Cardiac muscle cell (in vitro differentiated cells and primary cell): ENCODE measurements at regions not wholly inside any gene's neighbourhood (a gene's known extent, or its start where the extent isn't known, plus 50 kb on each side); places are given as distances from the start of the nearest gene placed in this dataset.

Source experiments
- DNase-seq, 2 donors: peaks; one replicate each; pipeline versions ENCODE4 v3.0.0 to v3.0.0-alpha.2; 2010 to 2017; ENCODE audit warnings: low read depth in 1 of 2, low spot score in 1 of 2
- H3K27ac ChIP-seq: fragments of 200-600 bp; sonication (generic); 2 replicates; pipeline ENCODE4 v1.5.1; 2016
- H3K27me3 ChIP-seq: fragments of 200-600 bp; sonication (generic); 2 replicates; pipeline ENCODE4 v1.6.0; 2016; ENCODE audit warnings: control low read depth
- H3K36me3 ChIP-seq: fragments of 200-600 bp; sonication (generic); 2 replicates; pipeline ENCODE4 v1.5.1; 2016; ENCODE audit warnings: control low read depth
- H3K4me1 ChIP-seq: fragments of 200-600 bp; sonication (generic); 2 replicates; pipeline ENCODE4 v1.8.1; 2017; ENCODE audit warnings: low read depth, mild to moderate bottlenecking, mixed run types
- H3K4me3 ChIP-seq: fragments of 200-600 bp; sonication (generic); 2 replicates; pipeline ENCODE4 v1.5.1; 2016; ENCODE audit warnings: mild to moderate bottlenecking
- H3K9me3 ChIP-seq: fragments of 200-600 bp; sonication (generic); 2 replicates; pipeline ENCODE4 v1.5.1; 2017; ENCODE audit warnings: low read depth, mild to moderate bottlenecking, control low read depth
- CTCF ChIP-seq: IDR thresholded peaks from 2 replicates; pipeline ENCODE4 v1.5.1; 2012; ENCODE audit warnings: low read depth, mild to moderate bottlenecking, low read length

GRCh38 chr20:16666272-16666671 is 63.6 kb upstream of the SNRPB2 start:
- no peak overlapping the region for H3K4me3 ChIP-seq
- no peak for DNase-seq
- H3K27me3 ChIP-seq = no peaks in the 10 kb centered on the region
- no peaks in the 10 kb centered on the region for H3K4me1 ChIP-seq
- no peaks in the 10 kb centered on the region for H3K36me3 ChIP-seq
- H3K27ac ChIP-seq = no peak overlapping the region
- TF ChIP-seq CTCF = no peak
- H3K9me3 ChIP-seq = no peaks in the 10 kb centered on the region

DNA sequence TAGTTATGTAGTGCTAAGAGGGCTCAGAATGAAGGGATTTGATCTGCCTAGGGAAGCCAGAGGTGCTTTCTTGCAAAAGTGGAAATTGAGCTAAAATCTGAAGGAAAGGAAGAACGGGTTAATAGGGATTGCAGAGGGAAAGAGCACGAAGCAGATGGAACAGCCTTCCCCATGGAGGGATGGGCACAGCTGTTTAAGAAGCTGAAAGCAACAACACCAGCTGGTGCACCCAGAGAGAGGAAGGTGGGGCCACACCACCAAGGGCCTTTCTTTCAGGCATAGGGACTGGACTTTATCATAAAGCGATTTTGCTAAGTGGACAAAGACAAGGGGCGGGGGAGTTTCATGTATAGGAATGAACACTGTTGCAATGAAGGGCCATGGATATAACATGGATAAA is 65.8 kb upstream of the SNRPB2 start:
- no peak for DNase-seq
- Histone ChIP-seq H3K4me1 (no peaks in the 10 kb centered on the region), H3K4me3 (no peak overlapping the region), H3K27ac (no peak overlapping the region), H3K27me3 (no peaks in the 10 kb centered on the region), H3K9me3 (no peaks in the 10 kb centered on the region), H3K36me3 (no peaks in the 10 kb centered on the region)
- no peak for TF ChIP-seq CTCF

DNA sequence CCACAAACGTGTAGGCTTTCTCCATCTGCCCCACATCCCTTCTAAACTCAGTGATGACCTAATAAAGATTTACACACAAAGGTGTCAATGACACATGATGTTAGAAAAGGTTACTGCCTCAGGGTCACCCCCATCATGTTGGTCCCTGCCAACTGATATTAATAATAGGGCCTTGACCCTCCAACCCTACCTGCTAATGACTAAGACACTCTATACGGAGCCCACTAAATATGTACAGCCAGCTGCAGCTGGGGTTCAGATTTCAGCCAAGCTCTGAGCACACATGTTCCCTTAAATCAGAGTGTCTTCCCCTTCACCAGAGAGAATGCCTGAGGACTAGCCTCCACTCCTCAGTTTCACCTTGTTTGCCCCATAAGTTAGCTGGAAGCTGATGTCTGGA is 67.4 kb upstream of the SNRPB2 start:
- H3K4me1 ChIP-seq = no peaks in the 10 kb centered on the region
- no peaks in the 10 kb centered on the region for H3K36me3 ChIP-seq
- no peak for DNase-seq
- no peaks in the 10 kb centered on the region for H3K9me3 ChIP-seq
- no peak for TF ChIP-seq CTCF
- no peak overlapping the region for H3K4me3 ChIP-seq
- H3K27ac ChIP-seq = no peak overlapping the region
- no peaks in the 10 kb centered on the region for H3K27me3 ChIP-seq

DNA sequence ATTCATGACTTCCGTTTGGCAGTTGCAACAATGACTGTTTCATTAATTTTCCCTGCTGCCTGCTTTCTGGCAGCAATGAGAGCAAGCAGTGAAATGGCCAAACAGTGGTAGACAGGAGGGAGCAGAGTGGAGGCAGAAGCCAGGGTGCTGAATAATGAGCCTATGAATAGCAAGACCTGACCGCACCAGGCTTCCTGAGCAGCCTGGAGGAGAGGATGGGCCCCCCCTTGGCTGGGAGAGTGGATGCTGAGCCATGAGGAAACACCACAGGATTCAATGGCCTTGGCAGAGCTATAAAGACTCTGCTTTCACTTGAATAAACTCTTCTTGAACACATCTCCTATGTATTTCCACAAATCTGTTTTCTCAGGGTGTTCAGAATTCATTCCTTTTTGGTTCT is 68.1 kb upstream of the SNRPB2 start:
- Histone ChIP-seq H3K4me3 (no peak overlapping the region), H3K27ac (no peak overlapping the region), H3K36me3 (no peaks in the 10 kb centered on the region), H3K4me1 (no peaks in the 10 kb centered on the region), H3K9me3 (no peaks in the 10 kb centered on the region), H3K27me3 (no peaks in the 10 kb centered on the region)
- DNase-seq = peak in 1 of 2 donors; percentile 13
- no peak for TF ChIP-seq CTCF

DNA sequence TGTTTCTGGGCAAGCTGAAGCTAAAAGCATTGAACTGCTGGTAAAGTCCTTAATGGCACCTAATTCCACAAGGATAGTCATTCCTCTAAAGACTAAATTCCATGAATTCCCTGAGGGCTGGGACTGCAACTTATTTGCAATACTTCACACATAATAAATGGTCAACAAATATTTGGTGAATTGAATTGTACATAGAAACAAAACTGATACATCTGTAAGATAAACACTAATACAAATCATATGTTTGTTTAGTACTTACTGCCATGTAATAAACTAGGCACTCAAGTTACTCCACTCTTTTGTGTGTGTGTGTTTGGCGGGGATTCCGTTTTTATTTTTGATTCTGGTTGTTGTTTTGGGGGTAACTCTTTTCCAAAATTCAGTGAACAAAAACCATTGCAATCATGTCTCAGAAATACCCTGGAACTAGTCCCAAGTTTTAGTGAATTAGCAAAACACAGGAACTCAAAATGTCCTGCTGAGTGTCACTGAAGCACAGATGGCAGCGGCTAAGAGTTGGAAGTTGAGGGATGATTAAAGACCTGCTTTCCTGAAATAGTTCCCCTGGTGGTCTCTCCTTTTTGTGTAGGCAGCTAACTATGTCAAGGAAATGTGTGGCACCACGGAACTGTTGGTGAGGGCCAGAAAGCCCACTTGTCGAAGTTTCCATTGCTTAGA is 74.8 kb upstream of the SNRPB2 start:
- no peaks in the 10 kb centered on the region for H3K36me3 ChIP-seq
- no peaks in the 10 kb centered on the region for H3K27me3 ChIP-seq
- H3K9me3 ChIP-seq = no peaks in the 10 kb centered on the region
- no peak for TF ChIP-seq CTCF
- H3K4me1 ChIP-seq = no peaks in the 10 kb centered on the region
- no peak for DNase-seq
- H3K27ac ChIP-seq = no peak overlapping the region
- H3K4me3 ChIP-seq = no peak overlapping the region
